ENCODE measurements at regions not wholly inside any gene's neighbourhood (a gene's known extent, or its start where the extent isn't known, plus 50 kb on each side); places are given as distances from the start of the nearest gene placed in this dataset.

DNA sequence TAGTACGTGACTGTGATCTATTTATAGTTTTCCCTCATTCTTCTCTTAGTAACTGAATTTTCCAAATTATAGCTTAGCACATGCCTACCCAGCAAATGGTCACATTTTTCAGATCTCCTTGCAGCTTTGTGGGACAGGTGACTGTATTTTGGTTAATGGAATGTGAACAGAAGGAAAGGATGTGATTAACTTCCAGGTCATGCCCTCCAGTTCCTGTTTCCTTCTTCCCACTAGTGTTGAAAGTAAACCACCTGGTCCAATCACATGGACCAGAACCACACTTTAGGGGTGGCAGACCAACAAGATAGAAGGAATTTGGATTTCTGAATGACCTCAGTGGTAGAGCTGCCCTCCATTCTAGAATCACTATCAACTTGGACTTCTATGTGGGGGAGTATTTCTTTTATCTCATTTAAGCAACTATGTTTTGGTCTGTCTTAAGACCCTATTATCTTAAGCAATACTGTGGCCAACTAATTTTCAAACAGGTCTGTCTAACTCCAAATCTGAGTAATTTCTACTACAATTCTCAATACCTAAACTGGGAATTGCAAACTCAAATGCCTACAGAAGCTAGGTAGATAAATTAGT lies 76.0 kb upstream of the TSC22D2 start:
- WGBS (ENCODE audit: low lambda C conversion rate, missing lambda C conversion rate), result 90% methylated on average over 1 of the region's 1 CpG
- no peak for DNase-seq (ENCODE audit: low spot score)
- Histone ChIP-seq H3K27ac (no peak overlapping the region), H3K36me3 (replicated peaks; ENCODE audit: insufficient read depth, low read depth) (no peaks in the 10 kb centered on the region), H3K27me3 (no peaks in the 10 kb centered on the region), H3K4me2 (no peak overlapping the region), H3K9me3 (ENCODE audit: low read depth) (no peaks in the 10 kb centered on the region), H4K20me1 (ENCODE audit: insufficient read depth, poor library complexity, severe bottlenecking) (no peaks in the 10 kb centered on the region), H3K4me3 (no peak overlapping the region), H3K79me2 (no peaks in the 10 kb centered on the region), H3K4me1 (ENCODE audit: insufficient read depth) (peaks cover 8% of the 10 kb centered on the region), H2AFZ (no peak overlapping the region), H3K9me2 (replicated peaks; ENCODE audit: insufficient read depth) (no peaks in the 10 kb centered on the region)
- TF ChIP-seq EZH2phosphoT487 (IDR thresholded peaks at IDR 0.05; ENCODE audit: low read depth, severe bottlenecking, unreplicated experiment) (no peak), EZH2 (IDR thresholded peaks at IDR 0.05; ENCODE audit: borderline replicate concordance) (no peak)
- TF ChIP-seq, protein P1, sequence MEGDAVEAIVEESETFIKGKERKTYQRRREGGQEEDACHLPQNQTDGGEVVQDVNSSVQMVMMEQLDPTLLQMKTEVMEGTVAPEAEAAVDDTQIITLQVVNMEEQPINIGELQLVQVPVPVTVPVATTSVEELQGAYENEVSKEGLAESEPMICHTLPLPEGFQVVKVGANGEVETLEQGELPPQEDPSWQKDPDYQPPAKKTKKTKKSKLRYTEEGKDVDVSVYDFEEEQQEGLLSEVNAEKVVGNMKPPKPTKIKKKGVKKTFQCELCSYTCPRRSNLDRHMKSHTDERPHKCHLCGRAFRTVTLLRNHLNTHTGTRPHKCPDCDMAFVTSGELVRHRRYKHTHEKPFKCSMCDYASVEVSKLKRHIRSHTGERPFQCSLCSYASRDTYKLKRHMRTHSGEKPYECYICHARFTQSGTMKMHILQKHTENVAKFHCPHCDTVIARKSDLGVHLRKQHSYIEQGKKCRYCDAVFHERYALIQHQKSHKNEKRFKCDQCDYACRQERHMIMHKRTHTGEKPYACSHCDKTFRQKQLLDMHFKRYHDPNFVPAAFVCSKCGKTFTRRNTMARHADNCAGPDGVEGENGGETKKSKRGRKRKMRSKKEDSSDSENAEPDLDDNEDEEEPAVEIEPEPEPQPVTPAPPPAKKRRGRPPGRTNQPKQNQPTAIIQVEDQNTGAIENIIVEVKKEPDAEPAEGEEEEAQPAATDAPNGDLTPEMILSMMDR (IDR thresholded peaks at IDR 0.05; ENCODE audit: poor library complexity), result no peak

DNA sequence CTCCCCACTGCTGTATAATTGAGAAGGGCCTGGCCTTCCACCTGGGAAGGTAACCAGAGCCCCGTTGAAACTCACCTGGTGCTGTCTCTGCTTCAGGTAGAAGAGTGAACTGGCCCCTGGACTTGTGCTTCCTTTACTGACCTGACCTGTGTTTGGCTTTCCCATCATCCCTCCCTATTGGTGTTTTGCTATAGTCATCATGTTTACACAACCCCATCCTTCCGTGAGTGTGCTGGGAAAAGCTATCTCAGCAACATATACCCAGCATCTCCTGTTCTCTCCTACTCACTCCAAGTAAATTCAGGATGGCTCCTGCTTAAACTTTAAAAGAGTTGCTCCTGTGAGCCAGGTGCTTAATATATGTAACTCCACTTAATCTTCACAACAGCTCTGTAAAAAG lies 77.2 kb upstream of the TSC22D2 start:
- Histone ChIP-seq H3K27ac (peak overlapping the region; percentile 66), H3K4me1 (ENCODE audit: insufficient read depth) (peaks cover 13% of the 10 kb centered on the region), H2AFZ (no peak overlapping the region), H4K20me1 (ENCODE audit: insufficient read depth, poor library complexity, severe bottlenecking) (no peaks in the 10 kb centered on the region), H3K4me2 (peak overlapping the region; percentile 50), H3K9me3 (ENCODE audit: low read depth) (no peaks in the 10 kb centered on the region), H3K36me3 (replicated peaks; ENCODE audit: insufficient read depth, low read depth) (no peaks in the 10 kb centered on the region), H3K79me2 (no peaks in the 10 kb centered on the region), H3K27me3 (no peaks in the 10 kb centered on the region), H3K4me3 (no peak overlapping the region), H3K9me2 (replicated peaks; ENCODE audit: insufficient read depth) (no peaks in the 10 kb centered on the region)
- WGBS (ENCODE audit: low lambda C conversion rate, missing lambda C conversion rate), result 44% methylated on average over 2 of the region's 2 CpGs
- TF ChIP-seq, protein P1 (IDR thresholded peaks at IDR 0.05; ENCODE audit: poor library complexity), result no peak
- TF ChIP-seq EZH2phosphoT487 (IDR thresholded peaks at IDR 0.05; ENCODE audit: low read depth, severe bottlenecking, unreplicated experiment) (no peak), EZH2 (IDR thresholded peaks at IDR 0.05; ENCODE audit: borderline replicate concordance) (no peak)
- DNase-seq (ENCODE audit: low spot score), result peak; percentile 29

DNA sequence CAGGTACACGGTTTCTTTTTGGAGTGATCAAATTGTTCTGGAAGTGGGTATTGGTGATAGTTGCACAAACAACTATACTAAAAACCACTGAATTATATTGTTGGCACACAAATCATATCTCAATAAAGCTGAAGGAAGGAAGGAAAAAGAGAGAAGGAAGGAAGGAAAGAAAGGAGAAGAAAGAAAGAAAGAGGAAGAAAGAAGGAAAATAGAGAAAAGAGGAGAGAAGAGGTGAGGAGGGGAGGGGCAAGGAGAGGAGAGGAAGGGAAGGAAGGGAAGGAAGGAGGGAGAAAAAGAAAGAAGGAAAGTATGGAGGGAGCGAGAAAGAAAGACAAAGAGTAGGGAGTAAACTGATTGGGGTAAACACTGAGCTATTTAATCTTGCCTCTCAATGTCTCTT lies 77.9 kb upstream of the TSC22D2 start:
- Histone ChIP-seq H3K9me3 (ENCODE audit: low read depth) (no peaks in the 10 kb centered on the region), H3K27me3 (no peaks in the 10 kb centered on the region), H4K20me1 (ENCODE audit: insufficient read depth, poor library complexity, severe bottlenecking) (no peaks in the 10 kb centered on the region), H3K9me2 (replicated peaks; ENCODE audit: insufficient read depth) (no peaks in the 10 kb centered on the region), H3K36me3 (replicated peaks; ENCODE audit: insufficient read depth, low read depth) (no peaks in the 10 kb centered on the region), H3K27ac (peak overlapping the region; percentile 66), H2AFZ (no peak overlapping the region), H3K79me2 (no peaks in the 10 kb centered on the region), H3K4me2 (peak overlapping the region; percentile 50), H3K4me1 (ENCODE audit: insufficient read depth) (peaks cover 20% of the 10 kb centered on the region), H3K4me3 (no peak overlapping the region)
- WGBS (ENCODE audit: low lambda C conversion rate, missing lambda C conversion rate), result 78% methylated on average over 2 of the region's 2 CpGs
- TF ChIP-seq, protein P1 (IDR thresholded peaks at IDR 0.05; ENCODE audit: poor library complexity), result no peak
- TF ChIP-seq EZH2phosphoT487 (IDR thresholded peaks at IDR 0.05; ENCODE audit: low read depth, severe bottlenecking, unreplicated experiment) (no peak), EZH2 (IDR thresholded peaks at IDR 0.05; ENCODE audit: borderline replicate concordance) (no peak)
- no peak for DNase-seq (ENCODE audit: low spot score)

Measured in hepatocyte (in vitro differentiated cells).